Fibroblast of skin of right biceps (primary cell): ENCODE measurements at regions not wholly inside any gene's neighbourhood (a gene's known extent, or its start where the extent isn't known, plus 50 kb on each side); places are given as distances from the start of the nearest gene placed in this dataset.

Experiments used
- DNase-seq: peaks from one replicate; pipeline ENCODE4 v3.0.0-alpha.2; 2013

GRCh38 chr17:33481652-33482051 lies 188.6 kb upstream of the ASIC2 start:
- DNase-seq: no peak

- DNase-seq: no peak
These were observed 189.5 kb upstream of the ASIC2 start for GRCh38 chr17:33482636-33483035.

- DNase-seq: no peak
These were observed 191.5 kb upstream of the ASIC2 start for GRCh38 chr17:33484559-33484958.

GRCh38 chr17:33486135-33486885 lies 193.2 kb upstream of the ASIC2 start:
- no peak for DNase-seq

GRCh38 chr17:33487187-33487879 lies 194.2 kb upstream of the ASIC2 start:
- no peak for DNase-seq

GRCh38 chr17:33491871-33492481 lies 198.9 kb upstream of the ASIC2 start:
- DNase-seq: no peak

- DNase-seq: no peak
These were observed 199.7 kb upstream of the ASIC2 start for GRCh38 chr17:33492731-33493265.

GRCh38 chr17:33493566-33493965 lies 200.5 kb upstream of the ASIC2 start:
- peak; percentile 4 for DNase-seq

- DNase-seq: peak; percentile 70
These were observed 201.1 kb upstream of the ASIC2 start for GRCh38 chr17:33494151-33494550.

GRCh38 chr17:33497623-33498022 lies 204.5 kb upstream of the ASIC2 start:
- DNase-seq: no peak

- DNase-seq: no peak
These were observed 205.0 kb upstream of the ASIC2 start for GRCh38 chr17:33498069-33498468.

- DNase-seq: no peak
These were observed 205.9 kb upstream of the ASIC2 start for GRCh38 chr17:33499040-33499439.

GRCh38 chr17:33500151-33500550 lies 207.1 kb upstream of the ASIC2 start:
- DNase-seq: no peak

GRCh38 chr17:33501185-33501584 lies 208.1 kb upstream of the ASIC2 start:
- DNase-seq: no peak

GRCh38 chr17:33504571-33504970 lies 211.5 kb upstream of the ASIC2 start:
- DNase-seq: no peak

GRCh38 chr17:33506889-33507650 lies 214.0 kb upstream of the ASIC2 start:
- DNase-seq: peak; percentile 36

GRCh38 chr17:33508215-33508614 lies 215.1 kb upstream of the ASIC2 start:
- DNase-seq: no peak

- DNase-seq: no peak
These were observed 216.2 kb upstream of the ASIC2 start for GRCh38 chr17:33509331-33509730.

GRCh38 chr17:33511670-33512069 lies 218.6 kb upstream of the ASIC2 start:
- DNase-seq: no peak

GRCh38 chr17:33512113-33512512 lies 219.0 kb upstream of the ASIC2 start:
- DNase-seq: no peak

- DNase-seq: no peak
These were observed 220.7 kb upstream of the ASIC2 start for GRCh38 chr17:33513769-33514168.

- DNase-seq: no peak
These were observed 221.3 kb upstream of the ASIC2 start for GRCh38 chr17:33514369-33514768.

- DNase-seq: no peak
These were observed 222.9 kb upstream of the ASIC2 start for GRCh38 chr17:33515974-33516373.
